ACC112 (cell line): ENCODE measurements at regions not wholly inside any gene's neighbourhood (a gene's known extent, or its start where the extent isn't known, plus 50 kb on each side); places are given as distances from the start of the nearest gene placed in this dataset.

ENCODE experiments used
- H2AFZ ChIP-seq: fragments of 200-600 bp; sonication (generic); one replicate; pipeline ENCODE4 v1.6.0; 2017; ENCODE audit warnings: antibody characterized with exemption, low read length; ENCODE audit not compliant: unreplicated experiment
- H3K27ac ChIP-seq: fragments of 200-600 bp; sonication (generic); 2 replicates; pipeline ENCODE4 v1.5.1; 2014; ENCODE audit warnings: low read depth, mild to moderate bottlenecking, antibody characterized with exemption, low read length, moderate library complexity
- H3K27me3 ChIP-seq: fragments of 200-600 bp; sonication (generic); 2 replicates; pipeline ENCODE4 v1.6.1; 2014; ENCODE audit warnings: mild to moderate bottlenecking, antibody characterized with exemption, low read length, moderate library complexity, mixed read lengths; ENCODE audit not compliant: insufficient read depth
- H3K36me3 ChIP-seq: fragments of 200-600 bp; sonication (generic); 2 replicates; pipeline ENCODE4 v1.6.1; 2016; ENCODE audit warnings: mild to moderate bottlenecking, antibody characterized with exemption, low read length, moderate library complexity, mixed read lengths; ENCODE audit not compliant: insufficient read depth
- H3K4me1 ChIP-seq: fragments of 200-600 bp; sonication (generic); one replicate; pipeline ENCODE4 v1.6.1; 2016; ENCODE audit warnings: low read length, mixed read lengths; ENCODE audit not compliant: insufficient read depth, unreplicated experiment, control insufficient read depth
- H3K4me3 ChIP-seq: fragments of 200-600 bp; sonication (generic); 2 replicates; pipeline ENCODE4 v1.5.1; 2014; ENCODE audit warnings: mild to moderate bottlenecking, low read depth, low read length
- H3K79me2 ChIP-seq: fragments of 200-600 bp; sonication (generic); one replicate; pipeline ENCODE4 v1.6.0; 2016; ENCODE audit warnings: low read length; ENCODE audit not compliant: control insufficient read depth, unreplicated experiment, insufficient read depth

- H3K79me2 ChIP-seq = no peaks in the 10 kb centered on the region
- H3K27ac ChIP-seq = no peak overlapping the region
- H3K36me3 ChIP-seq = no peaks in the 10 kb centered on the region
- no peak overlapping the region for H2AFZ ChIP-seq
- peaks cover 79% of the 10 kb centered on the region for H3K27me3 ChIP-seq
- H3K4me1 ChIP-seq = no peaks in the 10 kb centered on the region
- no peak overlapping the region for H3K4me3 ChIP-seq
Observed at GRCh38 chr7:25885057-25885576, 266.9 kb upstream of the NFE2L3 start.

GRCh38 chr7:25886387-25887240 is 265.4 kb upstream of the NFE2L3 start:
- peaks cover 64% of the 10 kb centered on the region for H3K27me3 ChIP-seq
- no peaks in the 10 kb centered on the region for H3K4me1 ChIP-seq
- H3K36me3 ChIP-seq = no peaks in the 10 kb centered on the region
- no peak overlapping the region for H3K27ac ChIP-seq
- no peak overlapping the region for H3K4me3 ChIP-seq
- no peaks in the 10 kb centered on the region for H3K79me2 ChIP-seq
- no peak overlapping the region for H2AFZ ChIP-seq

- Histone ChIP-seq H3K79me2 (no peaks in the 10 kb centered on the region), H3K36me3 (no peaks in the 10 kb centered on the region), H3K27me3 (peaks cover 58% of the 10 kb centered on the region), H2AFZ (no peak overlapping the region), H3K27ac (no peak overlapping the region), H3K4me3 (no peak overlapping the region), H3K4me1 (no peaks in the 10 kb centered on the region)
Observed at GRCh38 chr7:25887266-25887665, 264.7 kb upstream of the NFE2L3 start.

- no peak overlapping the region for H3K4me3 ChIP-seq
- no peak overlapping the region for H2AFZ ChIP-seq
- H3K36me3 ChIP-seq = no peaks in the 10 kb centered on the region
- H3K79me2 ChIP-seq = no peaks in the 10 kb centered on the region
- H3K27me3 ChIP-seq = peaks cover 51% of the 10 kb centered on the region
- no peaks in the 10 kb centered on the region for H3K4me1 ChIP-seq
- H3K27ac ChIP-seq = no peak overlapping the region
Observed at GRCh38 chr7:25887795-25888559, 264.0 kb upstream of the NFE2L3 start.

GRCh38 chr7:25889765-25890164 is 262.2 kb upstream of the NFE2L3 start:
- no peaks in the 10 kb centered on the region for H3K79me2 ChIP-seq
- H3K27me3 ChIP-seq = peaks cover 35% of the 10 kb centered on the region
- no peak overlapping the region for H2AFZ ChIP-seq
- H3K4me1 ChIP-seq = no peaks in the 10 kb centered on the region
- no peak overlapping the region for H3K27ac ChIP-seq
- no peaks in the 10 kb centered on the region for H3K36me3 ChIP-seq
- no peak overlapping the region for H3K4me3 ChIP-seq

GRCh38 chr7:25891591-25891990 is 260.4 kb upstream of the NFE2L3 start:
- peaks cover 31% of the 10 kb centered on the region for H3K27me3 ChIP-seq
- H3K79me2 ChIP-seq = no peaks in the 10 kb centered on the region
- H3K36me3 ChIP-seq = no peaks in the 10 kb centered on the region
- H2AFZ ChIP-seq = no peak overlapping the region
- H3K4me3 ChIP-seq = no peak overlapping the region
- H3K27ac ChIP-seq = no peak overlapping the region
- H3K4me1 ChIP-seq = no peaks in the 10 kb centered on the region

GRCh38 chr7:25893436-25893835 is 258.6 kb upstream of the NFE2L3 start:
- Histone ChIP-seq H3K27me3 (peaks cover 32% of the 10 kb centered on the region), H2AFZ (peak overlapping the region; percentile 83), H3K4me1 (no peaks in the 10 kb centered on the region), H3K79me2 (no peaks in the 10 kb centered on the region), H3K36me3 (no peaks in the 10 kb centered on the region), H3K4me3 (peak overlapping the region; percentile 73), H3K27ac (no peak overlapping the region)

- no peak overlapping the region for H3K4me3 ChIP-seq
- no peak overlapping the region for H2AFZ ChIP-seq
- no peaks in the 10 kb centered on the region for H3K79me2 ChIP-seq
- no peaks in the 10 kb centered on the region for H3K36me3 ChIP-seq
- H3K4me1 ChIP-seq = no peaks in the 10 kb centered on the region
- peaks cover 28% of the 10 kb centered on the region for H3K27me3 ChIP-seq
- H3K27ac ChIP-seq = no peak overlapping the region
Observed at GRCh38 chr7:25894002-25894901, 257.7 kb upstream of the NFE2L3 start.

GRCh38 chr7:25894902-25895791 is 256.9 kb upstream of the NFE2L3 start:
- Histone ChIP-seq H3K27ac (no peak overlapping the region), H3K79me2 (no peaks in the 10 kb centered on the region), H2AFZ (peak overlapping the region; percentile 79), H3K27me3 (peaks cover 25% of the 10 kb centered on the region), H3K4me3 (peak overlapping the region; percentile 50), H3K36me3 (no peaks in the 10 kb centered on the region), H3K4me1 (no peaks in the 10 kb centered on the region)
